ENCODE measurements at regions not wholly inside any gene's neighbourhood (a gene's known extent, or its start where the extent isn't known, plus 50 kb on each side); places are given as distances from the start of the nearest gene placed in this dataset.

DNA sequence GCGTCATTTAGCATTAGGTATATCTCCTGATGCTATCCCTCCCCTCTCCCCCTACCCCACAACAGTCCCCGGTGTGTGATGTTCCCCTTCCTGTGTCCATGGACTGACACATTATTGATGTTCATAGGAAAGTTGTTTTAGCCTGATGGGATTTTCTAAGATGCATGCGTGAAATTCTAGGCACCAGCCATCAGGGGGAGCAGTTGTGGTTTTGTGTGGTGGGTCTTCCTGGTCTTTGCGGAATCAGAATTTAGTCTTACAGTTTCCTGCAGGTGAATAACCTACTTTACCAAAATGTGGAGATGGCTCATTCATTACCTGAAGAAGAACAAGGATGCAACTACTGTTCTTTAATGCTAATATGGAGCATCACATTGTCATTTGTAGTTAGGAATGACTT is 455.0 kb upstream of the THBS1 start:
- peak; percentile 67 for ATAC-seq
- H3K36me3 ChIP-seq, result no peaks in the 10 kb centered on the region
- DNase-seq, result no peak
- no peaks in the 10 kb centered on the region for H3K9me3 ChIP-seq
- H3K4me1 ChIP-seq, result peaks cover 21% of the 10 kb centered on the region
- H3K4me3 ChIP-seq, result no peak overlapping the region
- TF ChIP-seq, protein P1, sequence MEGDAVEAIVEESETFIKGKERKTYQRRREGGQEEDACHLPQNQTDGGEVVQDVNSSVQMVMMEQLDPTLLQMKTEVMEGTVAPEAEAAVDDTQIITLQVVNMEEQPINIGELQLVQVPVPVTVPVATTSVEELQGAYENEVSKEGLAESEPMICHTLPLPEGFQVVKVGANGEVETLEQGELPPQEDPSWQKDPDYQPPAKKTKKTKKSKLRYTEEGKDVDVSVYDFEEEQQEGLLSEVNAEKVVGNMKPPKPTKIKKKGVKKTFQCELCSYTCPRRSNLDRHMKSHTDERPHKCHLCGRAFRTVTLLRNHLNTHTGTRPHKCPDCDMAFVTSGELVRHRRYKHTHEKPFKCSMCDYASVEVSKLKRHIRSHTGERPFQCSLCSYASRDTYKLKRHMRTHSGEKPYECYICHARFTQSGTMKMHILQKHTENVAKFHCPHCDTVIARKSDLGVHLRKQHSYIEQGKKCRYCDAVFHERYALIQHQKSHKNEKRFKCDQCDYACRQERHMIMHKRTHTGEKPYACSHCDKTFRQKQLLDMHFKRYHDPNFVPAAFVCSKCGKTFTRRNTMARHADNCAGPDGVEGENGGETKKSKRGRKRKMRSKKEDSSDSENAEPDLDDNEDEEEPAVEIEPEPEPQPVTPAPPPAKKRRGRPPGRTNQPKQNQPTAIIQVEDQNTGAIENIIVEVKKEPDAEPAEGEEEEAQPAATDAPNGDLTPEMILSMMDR (IDR thresholded peaks at IDR 0.05), result peak; percentile 64
- no peaks in the 10 kb centered on the region for H3K27me3 ChIP-seq
- no peak overlapping the region for H3K27ac ChIP-seq
- intact Hi-C loops (cut with DNase I), result no loop called here

DNA sequence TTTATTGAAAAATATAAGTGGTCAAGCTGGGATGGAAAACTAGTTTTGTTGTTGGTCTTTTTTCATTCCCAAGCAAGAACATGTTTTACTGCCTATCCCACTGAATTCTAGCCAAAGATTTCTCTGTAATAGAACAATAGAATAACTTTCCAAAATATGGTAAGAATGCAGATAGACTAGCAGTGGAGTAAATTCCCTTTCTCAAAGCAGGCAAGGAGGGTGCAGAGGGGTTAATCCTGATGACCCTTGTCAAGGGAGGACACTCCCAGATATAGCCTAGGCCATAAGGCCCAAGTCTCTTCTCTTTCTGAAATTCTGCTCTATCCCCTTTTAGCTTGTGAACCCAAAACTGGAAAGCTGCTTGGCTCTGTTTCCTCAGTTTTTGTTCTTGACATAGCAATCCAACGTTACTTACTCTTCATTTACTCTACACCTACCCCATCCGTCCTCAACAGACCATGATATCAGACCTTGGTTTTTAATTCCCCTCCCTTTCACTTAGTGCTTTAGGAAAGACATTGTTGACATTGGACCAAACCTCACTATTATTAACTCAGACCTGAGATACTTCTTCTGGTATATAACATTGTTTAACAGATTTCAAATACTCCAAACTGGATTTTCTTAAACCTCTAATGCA is 453.6 kb upstream of the THBS1 start:
- H3K27ac ChIP-seq, result peak overlapping the region; percentile 19
- ATAC-seq (no peak), DNase-seq (no peak)

DNA sequence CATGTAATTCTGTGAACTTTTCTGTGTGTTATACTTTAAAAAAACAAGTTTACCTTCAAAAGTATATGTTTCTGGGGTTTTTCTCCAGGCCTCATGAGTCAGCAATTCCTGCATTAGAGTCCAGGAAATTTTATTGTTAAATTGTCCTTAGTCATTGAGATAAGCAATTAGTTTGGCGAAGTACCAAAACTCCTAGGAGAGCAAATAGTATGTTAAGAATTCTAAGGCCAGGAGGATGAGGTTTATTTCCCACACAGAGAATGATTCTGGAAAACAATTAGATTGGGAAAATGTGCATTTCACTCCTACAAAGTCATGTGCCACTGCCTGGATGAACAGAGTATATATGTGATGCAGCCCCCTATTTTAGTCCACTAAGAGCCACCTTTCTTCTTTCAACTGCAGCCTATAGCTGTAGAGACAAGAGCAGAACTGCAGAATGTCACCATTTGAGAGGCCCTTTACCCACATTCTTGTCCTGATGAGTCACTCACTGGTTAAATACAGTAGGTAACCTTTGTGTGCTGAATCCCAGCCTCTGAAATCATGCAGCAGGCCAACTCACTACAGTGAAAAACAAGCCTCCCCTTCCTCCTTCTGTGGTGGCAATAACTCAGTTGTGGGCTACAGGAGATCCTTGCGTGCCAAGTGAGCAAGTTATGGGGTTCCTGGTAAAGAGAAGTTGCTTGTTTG is 452.8 kb upstream of the THBS1 start:
- TF ChIP-seq, protein P1 (IDR thresholded peaks at IDR 0.05), result no peak
- intact Hi-C loops (cut with DNase I), result no loop called here
- Histone ChIP-seq H3K27ac (no peak overlapping the region), H3K4me3 (no peak overlapping the region), H3K36me3 (no peaks in the 10 kb centered on the region), H3K27me3 (no peaks in the 10 kb centered on the region), H3K4me1 (peaks cover 24% of the 10 kb centered on the region), H3K9me3 (no peaks in the 10 kb centered on the region)
- DNase-seq (no peak), ATAC-seq (peak; percentile 80)

More for the DNA sequence above, 453.6 kb upstream of the THBS1 start:
- no peaks in the 10 kb centered on the region for H3K27me3 ChIP-seq
- no peaks in the 10 kb centered on the region for H3K9me3 ChIP-seq
- TF ChIP-seq, protein P1 (IDR thresholded peaks at IDR 0.05), result no peak
- peaks cover 21% of the 10 kb centered on the region for H3K4me1 ChIP-seq
- no peaks in the 10 kb centered on the region for H3K36me3 ChIP-seq
- no peak overlapping the region for H3K4me3 ChIP-seq
- intact Hi-C loops (cut with DNase I), result no loop called here

DNA sequence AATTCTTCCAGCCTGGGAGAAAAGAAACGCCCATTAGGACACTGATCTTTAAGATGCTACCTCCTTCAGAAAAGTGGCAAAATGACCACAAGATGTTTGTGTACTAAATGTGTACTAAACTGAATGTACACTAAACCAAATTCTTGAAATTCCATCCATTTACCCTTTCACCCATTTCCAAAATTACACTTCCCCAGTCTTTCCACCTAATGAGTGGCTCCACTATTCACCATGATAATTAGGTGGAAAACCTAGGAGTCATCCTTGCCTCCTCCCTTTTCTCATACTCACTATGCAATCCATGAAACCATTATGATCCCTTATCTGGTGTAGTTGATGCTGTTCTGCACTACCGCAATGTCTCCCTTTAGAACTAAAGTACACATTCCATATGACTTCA is 452.1 kb upstream of the THBS1 start:
- no peak overlapping the region for H3K4me3 ChIP-seq
- peaks cover 31% of the 10 kb centered on the region for H3K4me1 ChIP-seq
- H3K36me3 ChIP-seq, result no peaks in the 10 kb centered on the region
- H3K9me3 ChIP-seq, result no peaks in the 10 kb centered on the region
- ATAC-seq (no peak), DNase-seq (no peak)
- no peaks in the 10 kb centered on the region for H3K27me3 ChIP-seq
- H3K27ac ChIP-seq, result no peak overlapping the region
- intact Hi-C loops (cut with DNase I), result no loop called here
- TF ChIP-seq, protein P1 (IDR thresholded peaks at IDR 0.05), result no peak

DNA sequence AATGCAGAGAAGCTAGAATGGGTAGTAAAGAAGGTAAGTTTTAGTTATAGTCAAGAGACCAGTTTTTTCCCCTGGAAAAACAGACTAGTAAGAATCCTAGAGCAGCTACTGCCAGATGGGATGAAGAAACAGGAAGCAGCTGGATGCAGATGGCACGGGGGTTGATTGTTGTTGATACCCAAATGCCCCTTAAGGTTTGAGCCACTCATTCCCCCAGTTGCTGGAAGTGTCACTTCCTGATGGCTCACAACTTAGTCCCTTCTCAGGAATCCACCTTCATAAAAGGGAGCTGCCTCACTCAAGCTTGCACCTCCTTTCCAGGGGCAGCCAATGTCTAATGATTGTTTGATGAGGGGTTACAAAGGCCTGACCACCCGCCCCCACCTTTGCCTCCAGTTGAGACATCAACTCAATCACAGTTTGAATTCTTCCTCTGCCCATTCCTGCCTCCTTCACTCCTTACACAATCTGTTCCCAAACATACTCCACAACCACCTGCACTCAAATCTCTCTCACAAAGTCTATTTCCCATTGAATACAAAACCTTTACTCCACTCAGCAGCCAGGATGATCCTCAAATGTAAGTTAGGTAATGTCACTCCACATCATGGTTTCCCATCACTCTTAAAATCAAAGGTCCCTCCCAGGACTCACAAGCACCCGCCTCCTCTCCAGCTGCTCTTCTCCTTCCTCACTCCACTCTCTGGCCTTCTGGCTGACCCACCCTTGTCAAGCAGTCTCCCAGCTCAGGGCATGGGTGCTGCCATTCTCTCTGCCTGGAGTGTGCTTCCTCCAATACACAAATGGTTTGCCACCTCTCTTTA is 450.1 kb upstream of the THBS1 start:
- ATAC-seq, result no peak

More for the DNA sequence above, 450.1 kb upstream of the THBS1 start:
- no peak for DNase-seq
- Histone ChIP-seq H3K4me1 (peaks cover 31% of the 10 kb centered on the region), H3K27ac (no peak overlapping the region), H3K9me3 (no peaks in the 10 kb centered on the region), H3K27me3 (no peaks in the 10 kb centered on the region), H3K36me3 (no peaks in the 10 kb centered on the region), H3K4me3 (no peak overlapping the region)
- TF ChIP-seq, protein P1 (IDR thresholded peaks at IDR 0.05), result no peak
- intact Hi-C loops (cut with DNase I), result no loop called here
